Panc1 (cell line): ENCODE measurements at regions not wholly inside any gene's neighbourhood (a gene's known extent, or its start where the extent isn't known, plus 50 kb on each side); places are given as distances from the start of the nearest gene placed in this dataset.

Source experiments
- ATAC-seq: fragments of 200-7000 bp; cut with Tn5 transposase; 2 replicates; pipeline ENCODE4 v1.9.1; 2020; ENCODE audit warnings: mild to moderate bottlenecking, moderate library complexity
- BruUV-seq: library from RNA; stranded (reverse); fragments of 400-500 nt; replicated peaks from 2 replicates; lab custom pipeline; 2021; lab: Mats Ljungman, UMichigan
- CTCF ChIA-PET: fragments of 300-600 bp; sonication (Branson Sonifier 250); formaldehyde crosslinking; loops from one replicate; lab custom pipeline; 2022; ENCODE audit warnings: antibody characterized with exemption; lab: Charles Lee
- POLR2A ChIA-PET: fragments of 300-600 bp; sonication (Branson Sonifier 250); formaldehyde crosslinking; loops from one replicate; lab custom pipeline; 2022; ENCODE audit warnings: antibody characterized with exemption; lab: Charles Lee
- DNase-seq: peaks from one replicate; pipeline ENCODE4 v3.0.0-alpha.2; 2010; ENCODE audit warnings: low read depth, low spot score
- H3K27ac ChIP-seq: 2 replicates; pipeline ENCODE4 v1.5.1; 2011; ENCODE audit warnings: mild to moderate bottlenecking, low read length, inconsistent platforms
- H3K27me3 ChIP-seq: fragments of 200-500 bp; sonication (Bioruptor generic); 2 replicates; pipeline ENCODE4 v1.6.0; 2014; ENCODE audit warnings: low read length, inconsistent platforms; ENCODE audit not compliant: control insufficient read depth, insufficient read depth
- H3K36me3 ChIP-seq: fragments of 200-500 bp; sonication (Bioruptor generic); 2 replicates; pipeline ENCODE4 v1.5.1; 2014; ENCODE audit warnings: inconsistent platforms, mild to moderate bottlenecking, low read length, moderate library complexity; ENCODE audit not compliant: control insufficient read depth, insufficient read depth
- H3K4me1 ChIP-seq: 2 replicates; pipeline ENCODE4 v1.5.1; 2011; ENCODE audit warnings: inconsistent platforms, mild to moderate bottlenecking, low read length, moderate library complexity; ENCODE audit not compliant: control insufficient read depth, insufficient read depth
- H3K4me3 ChIP-seq, 2 experiments: 2 replicates each; pipeline ENCODE4 v1.5.1; 2011 to 2012; ENCODE audit warnings: low read depth in 2 of 2, low read length in 2 of 2, mild to moderate bottlenecking in 2 of 2, inconsistent platforms in 1 of 2, moderate library complexity in 1 of 2
- H3K9me3 ChIP-seq: fragments of 200-500 bp; sonication (Bioruptor generic); 2 replicates; pipeline ENCODE4 v1.5.1; 2014; ENCODE audit warnings: low read depth, mild to moderate bottlenecking, inconsistent platforms, low read length, moderate library complexity; ENCODE audit not compliant: control insufficient read depth, insufficient read depth
- POLR2AphosphoS5 ChIP-seq: IDR thresholded peaks from 2 replicates; pipeline ENCODE4 v1.6.1; 2012; ENCODE audit warnings: mild to moderate bottlenecking, low read depth, low read length, moderate library complexity
- REST ChIP-seq, 2 experiments: IDR thresholded peaks; 2 replicates each; pipeline ENCODE4 v1.6.1; 2011 to 2012; ENCODE audit warnings: low read depth in 2 of 2, control low read depth in 1 of 2, low read length in 1 of 2, mild to moderate bottlenecking in 1 of 2, moderate library complexity in 1 of 2; ENCODE audit not compliant: insufficient read depth in 1 of 2
- SIN3A ChIP-seq: IDR thresholded peaks from 2 replicates; pipeline ENCODE4 v1.6.1; 2012; ENCODE audit warnings: low read depth, mild to moderate bottlenecking, low read length, moderate library complexity, borderline replicate concordance; ENCODE audit not compliant: insufficient read depth
- TCF7L2 ChIP-seq: IDR thresholded peaks from 2 replicates; pipeline ENCODE4 v1.6.1; 2011; ENCODE audit warnings: mild to moderate bottlenecking, low read depth, low read length, inconsistent platforms
- in situ Hi-C: cut with HindIII; loops from 2 replicates; pipeline ENCODE4 v1.10.0; 2016; ENCODE audit warnings: low sequenced_read_pairs, low pct_unique_long_range_greater_than_20kb
- intact Hi-C: fragments of 100-400 bp; cut with micrococcal nuclease; formaldehyde crosslinking; loops from one replicate; pipeline ENCODE4 v1.10.0; 2022; ENCODE audit not compliant: unreplicated experiment
- TF ChIP-seq, protein P1 (sequence below): fragments of 450-650 bp; IDR thresholded peaks from 2 replicates; pipeline ENCODE4 v1.5.1; 2017; ENCODE audit warnings: mild to moderate bottlenecking

DNA sequence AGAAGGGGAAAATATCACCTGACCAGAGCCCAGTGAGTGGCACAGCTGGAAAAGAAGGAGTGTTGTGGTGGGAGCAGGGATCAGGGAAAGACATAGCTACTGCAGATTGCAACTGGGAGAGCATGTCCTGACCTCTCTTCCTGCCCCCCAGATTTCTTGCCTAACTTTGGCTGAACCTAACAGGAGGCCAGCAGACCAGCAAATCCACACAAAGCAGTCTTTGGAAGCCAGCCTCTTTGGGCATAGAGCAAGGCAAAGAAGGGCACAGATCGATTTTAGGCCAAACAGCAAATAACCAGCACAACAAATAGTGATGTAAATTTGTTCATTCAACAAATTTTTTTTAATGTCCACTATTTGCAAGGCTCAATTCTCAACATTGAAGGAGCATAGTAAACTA, 433.2 kb upstream of the GHITM start:
- Histone ChIP-seq H3K9me3 (no peaks in the 10 kb centered on the region), H3K27ac (no peak overlapping the region), H3K4me1 (no peaks in the 10 kb centered on the region), H3K27me3 (no peaks in the 10 kb centered on the region), H3K4me3 (no peak overlapping the region), H3K36me3 (no peaks in the 10 kb centered on the region; the same call in 1 of the 2 replicates)
- DNase-seq (no peak), ATAC-seq (no peak)
- in situ Hi-C loops (no loop called here), intact Hi-C loops (no loop called here)
- no TSS peak for BruUV-seq
- CTCF ChIA-PET: no interaction called here
- TF ChIP-seq SIN3A (no peak), REST (IDR thresholded peaks at IDR 0.05; ENCODE audit: insufficient read depth in 1 of 2, low read depth in 2 of 2, low read length in 1 of 2) (no peak), TCF7L2 (no peak)
- POLR2A ChIA-PET: no interaction called here

GRCh38 chr10:83706952-83707582, 432.2 kb upstream of the GHITM start:
- TF ChIP-seq SIN3A (no peak), POLR2AphosphoS5 (no peak), TCF7L2 (no peak), REST (IDR thresholded peaks at IDR 0.05; ENCODE audit: insufficient read depth in 1 of 2, low read depth in 2 of 2, low read length in 1 of 2) (no peak)
- TF ChIP-seq, protein P1, sequence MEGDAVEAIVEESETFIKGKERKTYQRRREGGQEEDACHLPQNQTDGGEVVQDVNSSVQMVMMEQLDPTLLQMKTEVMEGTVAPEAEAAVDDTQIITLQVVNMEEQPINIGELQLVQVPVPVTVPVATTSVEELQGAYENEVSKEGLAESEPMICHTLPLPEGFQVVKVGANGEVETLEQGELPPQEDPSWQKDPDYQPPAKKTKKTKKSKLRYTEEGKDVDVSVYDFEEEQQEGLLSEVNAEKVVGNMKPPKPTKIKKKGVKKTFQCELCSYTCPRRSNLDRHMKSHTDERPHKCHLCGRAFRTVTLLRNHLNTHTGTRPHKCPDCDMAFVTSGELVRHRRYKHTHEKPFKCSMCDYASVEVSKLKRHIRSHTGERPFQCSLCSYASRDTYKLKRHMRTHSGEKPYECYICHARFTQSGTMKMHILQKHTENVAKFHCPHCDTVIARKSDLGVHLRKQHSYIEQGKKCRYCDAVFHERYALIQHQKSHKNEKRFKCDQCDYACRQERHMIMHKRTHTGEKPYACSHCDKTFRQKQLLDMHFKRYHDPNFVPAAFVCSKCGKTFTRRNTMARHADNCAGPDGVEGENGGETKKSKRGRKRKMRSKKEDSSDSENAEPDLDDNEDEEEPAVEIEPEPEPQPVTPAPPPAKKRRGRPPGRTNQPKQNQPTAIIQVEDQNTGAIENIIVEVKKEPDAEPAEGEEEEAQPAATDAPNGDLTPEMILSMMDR: no peak
- BruUV-seq: no TSS peak
- Histone ChIP-seq H3K36me3 (no peaks in the 10 kb centered on the region; the same call in 1 of the 2 replicates), H3K27ac (no peak overlapping the region), H3K4me3 (no peak overlapping the region), H3K4me1 (no peaks in the 10 kb centered on the region), H3K27me3 (no peaks in the 10 kb centered on the region), H3K9me3 (no peaks in the 10 kb centered on the region)
- intact Hi-C loops: no loop called here
- CTCF ChIA-PET: no interaction called here
- in situ Hi-C loops: no loop called here
- DNase-seq (no peak), ATAC-seq (no peak)
- POLR2A ChIA-PET: no interaction called here
